HCT116 (cell line): ENCODE measurements at regions not wholly inside any gene's neighbourhood (a gene's known extent, or its start where the extent isn't known, plus 50 kb on each side); places are given as distances from the start of the nearest gene placed in this dataset.

ENCODE experiments used
- ATAC-seq: fragments of 200-7000 bp; cut with Tn5 transposase; 2 replicates; pipeline ENCODE4 v1.9.1; 2020; ENCODE audit warnings: mild to moderate bottlenecking, moderate library complexity
- BruUV-seq: library from RNA; stranded (reverse); fragments of 400-500 nt; replicated peaks from 2 replicates; lab custom pipeline; 2021; lab: Mats Ljungman, UMichigan
- CTCF ChIA-PET: fragments of 300-600 bp; sonication (Branson Sonifier 250); formaldehyde crosslinking; loops from one replicate; lab custom pipeline; 2021; ENCODE audit warnings: antibody characterized with exemption; lab: Charles Lee
- POLR2A ChIA-PET: fragments of 300-600, 350-600 bp; sonication (Branson Sonifier 250); formaldehyde crosslinking; loops from one replicate; lab custom pipeline; 2021; ENCODE audit warnings: antibody characterized with exemption; lab: Charles Lee
- RAD21 ChIA-PET, 2 experiments: fragments of 300-600 bp; sonication (Branson Sonifier 250); formaldehyde crosslinking; loops; one replicate each; lab custom pipeline; 2023; ENCODE audit warnings: low total read pairs in 2 of 2; ENCODE audit not compliant: uncharacterized antibody in 2 of 2, unreplicated experiment in 2 of 2, low non-redundant PET in 1 of 2; lab: Charles Lee
- DNase-seq: peaks from one replicate; pipeline ENCODE4 v3.0.0-alpha.2; 2010; ENCODE audit warnings: low read depth, low spot score
- H2AFZ ChIP-seq: fragments of 200-600 bp; shearing (Covaris generic), sonication (generic); 2 replicates; pipeline ENCODE4 v1.6.1; 2017; ENCODE audit warnings: low read depth, mixed run types, mixed read lengths, antibody characterized with exemption, low read length; ENCODE audit not compliant: poor library complexity, severe bottlenecking
- H3K27ac ChIP-seq: 2 replicates; pipeline ENCODE4 v1.5.1; 2012; ENCODE audit warnings: low read depth, low read length
- H3K27me3 ChIP-seq: fragments of 200-600 bp; sonication (generic); 2 replicates; pipeline ENCODE4 v1.6.1; 2016; ENCODE audit warnings: mixed run types, low read length, mixed read lengths; ENCODE audit not compliant: insufficient read depth
- H3K36me3 ChIP-seq, 2 experiments: fragments of 200-500 bp in 1 of 2; fragments of 200-600 bp in 1 of 2; sonication (Bioruptor generic) in 1 of 2; sonication (generic) in 1 of 2; 2 replicates each; pipeline versions ENCODE4 v1.5.1 to v1.6.1; 2014 to 2016; ENCODE audit warnings: low read length in 2 of 2, inconsistent platforms in 1 of 2, mixed read lengths in 1 of 2, mixed run types in 1 of 2; ENCODE audit not compliant: insufficient read depth in 2 of 2, control insufficient read depth in 1 of 2
- H3K4me1 ChIP-seq, 2 experiments: fragments of 200-600 bp in 1 of 2; sonication (generic) in 1 of 2; 2 replicates each; pipeline versions ENCODE4 v1.5.1 to v1.6.1; 2012 to 2017; ENCODE audit warnings: low read length in 2 of 2, inconsistent platforms in 1 of 2, mild to moderate bottlenecking in 1 of 2, mixed read lengths in 1 of 2, mixed run types in 1 of 2, moderate library complexity in 1 of 2; ENCODE audit not compliant: insufficient read depth in 2 of 2, control insufficient read depth in 1 of 2
- H3K4me2 ChIP-seq: fragments of 200-600 bp; sonication (generic); 2 replicates; pipeline ENCODE4 v1.6.1; 2017; ENCODE audit warnings: mixed run types, low read length, mixed read lengths
- H3K4me3 ChIP-seq, 2 experiments: fragments of 200-600 bp in 1 of 2; sonication (generic) in 1 of 2; replicated peaks in 1 of 2; 2 replicates each; pipeline ENCODE4 v1.5.1; 2011 to 2016; ENCODE audit warnings: low read length in 2 of 2, control low read depth in 1 of 2, low read depth in 1 of 2, mild to moderate bottlenecking in 1 of 2, mixed read lengths in 1 of 2, mixed run types in 1 of 2
- H3K79me2 ChIP-seq: fragments of 200-600 bp; sonication (generic); 2 replicates; pipeline ENCODE4 v1.6.1; 2017; ENCODE audit warnings: mild to moderate bottlenecking, mixed run types, low read length, moderate library complexity, mixed read lengths; ENCODE audit not compliant: insufficient read depth
- H3K9ac ChIP-seq: fragments of 200-600 bp; sonication (generic); 2 replicates; pipeline ENCODE4 v1.6.1; 2016; ENCODE audit warnings: low read length, mixed read lengths
- H3K9me2 ChIP-seq: fragments of 200-600 bp; sonication (generic), shearing (Covaris generic); 2 replicates; pipeline ENCODE4 v1.6.1; 2017; ENCODE audit warnings: mixed run types, mild to moderate bottlenecking, moderate library complexity; ENCODE audit not compliant: insufficient read depth
- H3K9me3 ChIP-seq, 2 experiments: fragments of 200-500 bp in 1 of 2; fragments of 200-600 bp in 1 of 2; sonication (Bioruptor generic) in 1 of 2; sonication (generic) in 1 of 2; 2 replicates each; pipeline ENCODE4 v1.6.1; 2014 to 2017; ENCODE audit warnings: low read length in 2 of 2, mixed read lengths in 2 of 2, inconsistent platforms in 1 of 2, low read depth in 1 of 2, mild to moderate bottlenecking in 1 of 2, mixed run types in 1 of 2, moderate library complexity in 1 of 2; ENCODE audit not compliant: control insufficient read depth in 1 of 2, insufficient read depth in 1 of 2
- H4K20me1 ChIP-seq: fragments of 200-600 bp; sonication (generic), shearing (Covaris generic); 2 replicates; pipeline ENCODE4 v1.6.1; 2017; ENCODE audit warnings: mixed run types, mild to moderate bottlenecking, moderate library complexity; ENCODE audit not compliant: insufficient read depth
- EGR1 ChIP-seq: IDR thresholded peaks from 2 replicates; pipeline ENCODE4 v1.6.1; 2012; ENCODE audit warnings: low read depth
- SIN3A ChIP-seq: IDR thresholded peaks from 2 replicates; pipeline ENCODE4 v1.6.1; 2012; ENCODE audit warnings: low read depth
- ZFX ChIP-seq: fragments of 450-650 bp; IDR thresholded peaks from 2 replicates; pipeline ENCODE4 v1.6.1; 2017
- ZNF274 ChIP-seq: fragments of 200-500 bp; sonication (Bioruptor generic); IDR thresholded peaks from 2 replicates; pipeline ENCODE4 v1.6.1; 2014; ENCODE audit warnings: mild to moderate bottlenecking, low read depth, low read length, inconsistent platforms
- intact Hi-C: fragments of 100-400 bp; cut with micrococcal nuclease; formaldehyde crosslinking; loops from 2 replicates; pipeline ENCODE4 v1.10.0; 2022
- TF ChIP-seq, protein P1 (sequence below): IDR thresholded peaks from 2 replicates; pipeline ENCODE4 v1.6.1; 2012; ENCODE audit warnings: low read depth
- TF ChIP-seq, protein P2 (sequence below): IDR thresholded peaks from 2 replicates; pipeline ENCODE4 v1.6.1; 2012

DNA sequence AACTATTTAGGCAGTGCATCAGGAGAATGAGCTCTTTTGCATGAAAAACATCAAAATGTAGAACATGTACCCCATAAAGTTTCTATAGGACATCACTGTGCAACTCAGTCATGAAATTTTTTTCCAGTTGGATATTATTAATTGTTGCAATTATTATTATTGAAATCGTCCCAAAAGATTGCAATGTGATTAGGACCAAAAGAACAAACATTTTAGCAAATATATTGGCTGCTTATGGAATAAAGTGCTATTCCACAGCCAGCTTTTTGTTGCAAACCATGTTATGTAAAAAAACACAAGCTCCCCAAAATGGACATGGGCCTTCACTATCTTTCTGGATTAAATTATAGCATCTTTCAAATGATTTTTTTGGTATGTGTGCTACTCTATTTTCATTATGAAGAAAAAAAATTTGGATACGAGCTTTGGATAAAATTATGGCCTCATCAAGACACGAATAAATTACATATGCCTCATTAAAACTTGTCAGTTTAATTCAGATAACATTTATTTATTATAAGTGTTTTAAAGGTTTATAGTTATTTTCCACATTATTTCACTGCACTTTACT is 262.7 kb upstream of the TCF21 start:
- no peaks in the 10 kb centered on the region for H3K36me3 ChIP-seq
- ChIA-PET POLR2A (no interaction called here), CTCF (interaction anchor here (0.6 kb wide), 1 partner anchor 33 kb away, joined by 4 read pairs; no protein-coding TSS in a partner anchor), RAD21 (no interaction called here)
- H3K9me2 ChIP-seq: no peaks in the 10 kb centered on the region
- peaks cover 2 to 5% of the 10 kb centered on the region in 2 experiments; a peak in 3 of 4 replicates for H3K4me1 ChIP-seq
- no peaks in the 10 kb centered on the region for H3K79me2 ChIP-seq
- TF ChIP-seq, protein P1, sequence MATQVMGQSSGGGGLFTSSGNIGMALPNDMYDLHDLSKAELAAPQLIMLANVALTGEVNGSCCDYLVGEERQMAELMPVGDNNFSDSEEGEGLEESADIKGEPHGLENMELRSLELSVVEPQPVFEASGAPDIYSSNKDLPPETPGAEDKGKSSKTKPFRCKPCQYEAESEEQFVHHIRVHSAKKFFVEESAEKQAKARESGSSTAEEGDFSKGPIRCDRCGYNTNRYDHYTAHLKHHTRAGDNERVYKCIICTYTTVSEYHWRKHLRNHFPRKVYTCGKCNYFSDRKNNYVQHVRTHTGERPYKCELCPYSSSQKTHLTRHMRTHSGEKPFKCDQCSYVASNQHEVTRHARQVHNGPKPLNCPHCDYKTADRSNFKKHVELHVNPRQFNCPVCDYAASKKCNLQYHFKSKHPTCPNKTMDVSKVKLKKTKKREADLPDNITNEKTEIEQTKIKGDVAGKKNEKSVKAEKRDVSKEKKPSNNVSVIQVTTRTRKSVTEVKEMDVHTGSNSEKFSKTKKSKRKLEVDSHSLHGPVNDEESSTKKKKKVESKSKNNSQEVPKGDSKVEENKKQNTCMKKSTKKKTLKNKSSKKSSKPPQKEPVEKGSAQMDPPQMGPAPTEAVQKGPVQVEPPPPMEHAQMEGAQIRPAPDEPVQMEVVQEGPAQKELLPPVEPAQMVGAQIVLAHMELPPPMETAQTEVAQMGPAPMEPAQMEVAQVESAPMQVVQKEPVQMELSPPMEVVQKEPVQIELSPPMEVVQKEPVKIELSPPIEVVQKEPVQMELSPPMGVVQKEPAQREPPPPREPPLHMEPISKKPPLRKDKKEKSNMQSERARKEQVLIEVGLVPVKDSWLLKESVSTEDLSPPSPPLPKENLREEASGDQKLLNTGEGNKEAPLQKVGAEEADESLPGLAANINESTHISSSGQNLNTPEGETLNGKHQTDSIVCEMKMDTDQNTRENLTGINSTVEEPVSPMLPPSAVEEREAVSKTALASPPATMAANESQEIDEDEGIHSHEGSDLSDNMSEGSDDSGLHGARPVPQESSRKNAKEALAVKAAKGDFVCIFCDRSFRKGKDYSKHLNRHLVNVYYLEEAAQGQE: no peak
- no peak for TF ChIP-seq SIN3A
- TF ChIP-seq EGR1: no peak
- TF ChIP-seq, protein P2, sequence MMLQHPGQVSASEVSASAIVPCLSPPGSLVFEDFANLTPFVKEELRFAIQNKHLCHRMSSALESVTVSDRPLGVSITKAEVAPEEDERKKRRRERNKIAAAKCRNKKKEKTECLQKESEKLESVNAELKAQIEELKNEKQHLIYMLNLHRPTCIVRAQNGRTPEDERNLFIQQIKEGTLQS: no peak
- TF ChIP-seq ZFX: no peak
- TF ChIP-seq ZNF274: no peak
- intact Hi-C loops: no loop called here
- H3K27me3 ChIP-seq: no peaks in the 10 kb centered on the region
- DNase-seq (no peak), ATAC-seq (no peak)
- no peaks in the 10 kb centered on the region for H4K20me1 ChIP-seq
- no peaks in the 10 kb centered on the region for H3K9me3 ChIP-seq
- H3K27ac ChIP-seq: no peak overlapping the region
- BruUV-seq: no TSS peak
- H3K4me3 ChIP-seq: no peak overlapping the region
- H3K9ac ChIP-seq: no peak overlapping the region
- no peak overlapping the region for H2AFZ ChIP-seq
- H3K4me2 ChIP-seq: no peak overlapping the region
